ENCODE measurements at regions not wholly inside any gene's neighbourhood (a gene's known extent, or its start where the extent isn't known, plus 50 kb on each side); places are given as distances from the start of the nearest gene placed in this dataset.
A peak's percentile ranks its signal among the peaks of the same experiment; 100 is the strongest.
"Not testable (repeated sequence)": the region's sequence is repeated elsewhere in the genome, so short reads cannot be mapped to it uniquely, and the experiment has no call there.

- no peak for ATAC-seq
Observed at GRCh38 chr11:49442669-49443068, 234.3 kb upstream of the FOLH1 start.

GRCh38 chr11:49439901-49440300, 231.5 kb upstream of the FOLH1 start:
- not testable (repeated sequence) for ATAC-seq

- not testable (repeated sequence) for ATAC-seq
Observed at GRCh38 chr11:49434308-49434707, 225.9 kb upstream of the FOLH1 start.

GRCh38 chr11:49432242-49432848, 223.9 kb upstream of the FOLH1 start:
- ATAC-seq: no peak

- ATAC-seq: no peak
Observed at GRCh38 chr11:49424136-49424535, 215.7 kb upstream of the FOLH1 start.

GRCh38 chr11:49418877-49419276, 210.5 kb upstream of the FOLH1 start:
- not testable (repeated sequence) for ATAC-seq

GRCh38 chr11:49405743-49406142, 197.3 kb upstream of the FOLH1 start:
- no peak for ATAC-seq

- not testable (repeated sequence) for ATAC-seq
Observed at GRCh38 chr11:49395789-49396188, 187.4 kb upstream of the FOLH1 start.

GRCh38 chr11:49390362-49390761, 182.0 kb upstream of the FOLH1 start:
- not testable (repeated sequence) for ATAC-seq

GRCh38 chr11:49389149-49389548, 180.7 kb upstream of the FOLH1 start:
- ATAC-seq: not testable (repeated sequence)

GRCh38 chr11:49384371-49384770, 176.0 kb upstream of the FOLH1 start:
- not testable (repeated sequence) for ATAC-seq

- no peak for ATAC-seq
Observed at GRCh38 chr11:49377978-49378377, 169.6 kb upstream of the FOLH1 start.

GRCh38 chr11:49373866-49374265, 165.5 kb upstream of the FOLH1 start:
- not testable (repeated sequence) for ATAC-seq

- ATAC-seq: not testable (repeated sequence)
Observed at GRCh38 chr11:49373385-49373784, 165.0 kb upstream of the FOLH1 start.

GRCh38 chr11:49372137-49372536, 163.7 kb upstream of the FOLH1 start:
- ATAC-seq: not testable (repeated sequence)

GRCh38 chr11:49368556-49368955, 160.2 kb upstream of the FOLH1 start:
- ATAC-seq: not testable (repeated sequence)

- not testable (repeated sequence) for ATAC-seq
Observed at GRCh38 chr11:49365375-49365774, 157.0 kb upstream of the FOLH1 start.

GRCh38 chr11:49362994-49363393, 154.6 kb upstream of the FOLH1 start:
- not testable (repeated sequence) for ATAC-seq

- ATAC-seq: not testable (repeated sequence)
Observed at GRCh38 chr11:49354536-49354935, 146.1 kb upstream of the FOLH1 start.

- not testable (repeated sequence) for ATAC-seq
Observed at GRCh38 chr11:49352868-49353267, 144.5 kb upstream of the FOLH1 start.

- ATAC-seq: not testable (repeated sequence)
Observed at GRCh38 chr11:49346627-49347026, 138.2 kb upstream of the FOLH1 start.

GRCh38 chr11:49328485-49329186, 120.2 kb upstream of the FOLH1 start:
- not testable (repeated sequence) for ATAC-seq

GRCh38 chr11:49327766-49328165, 119.4 kb upstream of the FOLH1 start:
- not testable (repeated sequence) for ATAC-seq

- ATAC-seq: peak; percentile 41
Observed at GRCh38 chr11:49326651-49327050, 118.2 kb upstream of the FOLH1 start.

Data from esophagus mucosa (tissue), 1 donor.